ENCODE measurements at regions not wholly inside any gene's neighbourhood (a gene's known extent, or its start where the extent isn't known, plus 50 kb on each side); places are given as distances from the start of the nearest gene placed in this dataset.
"Not testable (repeated sequence)": the region's sequence is repeated elsewhere in the genome, so short reads cannot be mapped to it uniquely, and the experiment has no call there.

DNA sequence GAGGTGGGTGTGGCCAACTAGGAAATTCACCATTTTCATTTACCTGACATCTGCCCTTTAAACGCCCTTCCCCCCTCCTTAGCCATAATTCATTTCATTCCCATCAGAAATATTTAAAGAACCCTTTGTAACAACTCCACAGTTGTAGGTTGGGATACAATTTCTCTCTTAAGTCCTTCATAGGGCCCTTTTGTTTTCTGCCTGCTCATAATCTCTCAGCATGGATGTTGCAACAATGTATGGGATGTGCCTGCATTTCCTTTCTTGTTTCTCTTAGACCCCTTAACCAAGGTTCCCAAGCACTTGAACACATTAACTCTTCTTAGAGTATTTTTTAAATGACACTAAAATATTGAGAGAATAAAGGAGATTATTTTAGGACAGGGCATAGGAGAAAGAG lies 51.7 kb upstream of the MYO10 start:
- DNase-seq (ENCODE audit: low read depth, low spot score): no peak

DNA sequence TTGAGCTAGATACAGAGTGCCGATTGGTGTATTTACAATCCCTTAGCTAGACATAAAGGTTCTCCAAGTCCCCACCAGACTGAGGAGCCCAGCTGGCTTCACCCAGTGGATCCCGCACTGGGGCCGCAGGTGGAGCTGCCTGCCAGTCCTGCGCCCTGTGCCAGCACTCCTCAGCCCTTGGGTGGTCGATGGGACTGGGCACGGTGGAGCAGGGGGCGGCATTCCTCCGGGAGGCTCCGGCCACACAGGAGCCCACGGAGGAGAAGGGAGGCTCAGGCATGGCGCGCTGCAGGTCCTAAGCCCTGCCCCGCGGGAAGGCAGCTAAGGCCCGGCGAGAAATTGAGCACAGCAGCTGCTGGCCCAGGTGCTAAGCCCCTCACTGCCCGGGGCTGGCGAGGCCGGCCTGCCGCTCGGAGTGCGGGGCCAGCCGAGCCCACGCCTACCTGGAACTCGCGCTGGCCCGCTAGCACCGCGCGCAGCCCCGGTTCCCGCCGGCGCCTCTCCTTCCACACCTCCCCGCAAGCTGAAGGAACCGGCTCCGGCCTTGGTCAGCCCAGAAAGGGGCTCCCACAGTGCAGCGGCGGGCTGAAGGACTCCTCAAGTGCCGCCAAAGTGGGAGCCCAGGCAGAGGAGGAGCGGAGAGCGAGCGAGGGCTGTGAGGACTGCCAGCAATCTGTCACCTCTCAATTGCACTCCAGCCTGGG lies 54.9 kb upstream of the MYO10 start:
- DNase-seq (ENCODE audit: low read depth, low spot score): not testable (repeated sequence)

DNA sequence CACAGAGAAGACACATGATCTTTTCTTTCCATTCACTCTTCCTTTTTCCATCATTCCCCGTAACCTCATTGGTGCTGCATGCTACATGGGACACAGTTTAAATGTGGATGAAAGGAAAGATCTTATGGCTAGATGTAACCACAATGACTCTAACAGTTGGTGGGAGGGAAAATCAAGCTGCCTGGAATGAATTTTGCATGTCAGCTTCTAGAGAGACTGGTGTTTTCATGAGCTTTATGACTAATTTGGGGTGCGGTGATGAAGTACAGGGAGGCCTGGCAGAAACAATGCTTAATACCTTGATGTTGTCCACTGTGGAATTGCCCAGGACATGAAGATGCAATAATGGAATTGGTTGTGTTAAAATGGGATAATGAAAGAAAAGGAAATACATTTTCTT lies 55.9 kb upstream of the MYO10 start:
- peak; percentile 83 for DNase-seq (ENCODE audit: low read depth, low spot score)

DNA sequence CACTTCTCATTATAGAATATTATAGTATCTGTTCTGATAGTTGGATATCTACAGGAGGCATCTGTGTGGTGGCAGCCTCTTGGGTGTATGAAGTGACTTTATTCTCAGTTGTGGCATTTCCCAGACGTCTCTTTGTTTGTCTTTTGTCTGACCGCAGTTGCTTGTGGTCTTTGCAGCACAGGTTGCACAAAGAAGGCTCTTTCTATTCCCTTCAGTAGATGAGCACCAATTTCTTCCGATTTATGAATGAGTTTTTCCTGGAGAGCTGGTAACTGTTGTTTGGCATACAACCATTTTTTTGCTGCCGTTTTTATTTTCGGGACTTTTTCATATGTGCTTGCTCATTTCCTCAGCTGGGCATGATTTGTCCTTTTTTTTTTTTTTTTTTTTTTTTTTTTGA lies 56.4 kb upstream of the MYO10 start:
- peak; percentile 77 for DNase-seq (ENCODE audit: low read depth, low spot score)

DNA sequence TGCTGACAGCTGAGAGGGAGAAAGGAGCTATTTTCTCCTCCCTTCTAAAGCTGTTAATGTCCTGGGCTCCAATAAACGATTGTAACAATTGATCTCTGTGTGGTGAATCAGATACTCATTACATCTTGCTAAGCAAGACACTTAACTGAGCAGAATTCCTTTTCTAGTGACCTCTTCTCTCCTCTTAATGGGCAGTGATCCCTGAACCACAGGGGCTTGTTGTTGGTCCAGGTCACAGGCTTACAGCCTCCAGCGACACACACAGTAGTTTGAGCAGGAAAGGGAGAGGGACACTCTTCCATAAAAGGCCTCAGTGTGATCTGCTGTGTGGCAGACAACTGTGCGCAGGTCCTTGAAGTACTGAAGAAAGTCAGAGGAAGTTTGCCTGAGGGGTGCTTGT lies 58.5 kb upstream of the MYO10 start:
- DNase-seq (ENCODE audit: low read depth, low spot score): peak; percentile 19

DNA sequence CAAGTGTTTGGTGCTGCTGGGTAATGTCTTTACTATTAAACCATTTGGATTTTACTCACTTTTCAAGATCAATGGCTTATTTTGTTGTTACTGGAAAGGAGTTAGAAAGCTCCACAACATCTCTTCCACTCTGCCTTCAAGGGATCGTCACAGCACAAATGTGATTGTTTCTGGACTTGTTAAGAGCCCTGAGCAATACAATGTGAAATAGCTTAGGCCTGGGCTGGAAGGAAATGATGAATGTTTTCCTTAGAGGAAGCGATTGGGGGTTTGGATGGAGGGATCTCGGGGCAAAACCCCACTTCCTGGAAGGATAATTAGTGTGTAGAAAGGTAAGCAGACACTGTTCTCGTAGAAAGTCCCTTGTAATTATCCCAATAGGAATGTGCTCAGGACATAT lies 59.3 kb upstream of the MYO10 start:
- DNase-seq (ENCODE audit: low read depth, low spot score): peak; percentile 25

DNA sequence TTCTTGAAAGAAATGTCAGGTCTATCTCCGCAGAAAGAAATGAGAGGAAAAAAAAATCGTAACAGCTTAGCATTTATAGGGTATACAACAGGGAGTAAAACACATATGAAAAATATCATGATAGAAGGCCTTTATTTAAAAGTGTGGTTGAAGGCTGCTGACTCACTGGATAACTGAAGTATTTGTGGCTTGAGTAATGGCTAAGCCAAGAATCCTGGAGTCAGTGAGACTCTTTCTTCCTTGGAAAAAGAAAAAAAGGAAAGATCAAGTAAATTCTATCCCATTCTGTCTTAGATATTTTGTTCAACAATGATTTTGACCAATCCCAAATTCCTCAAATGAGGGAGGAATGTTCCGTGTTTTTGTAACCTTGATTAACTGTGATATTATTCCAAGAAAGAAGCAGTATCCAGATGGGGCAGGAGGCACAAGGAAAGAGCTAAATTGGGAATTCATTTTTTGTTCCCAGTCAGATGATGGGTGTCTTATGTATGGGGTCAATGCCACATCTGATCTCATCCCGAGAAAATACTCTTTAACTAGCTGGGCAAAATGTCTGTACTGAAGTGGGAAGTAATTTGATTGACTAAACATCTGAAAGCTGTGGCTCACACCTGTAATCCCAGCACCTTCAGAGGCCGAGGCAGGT lies 64.3 kb upstream of the MYO10 start:
- peak; percentile 93 for DNase-seq (ENCODE audit: low read depth, low spot score)

DNA sequence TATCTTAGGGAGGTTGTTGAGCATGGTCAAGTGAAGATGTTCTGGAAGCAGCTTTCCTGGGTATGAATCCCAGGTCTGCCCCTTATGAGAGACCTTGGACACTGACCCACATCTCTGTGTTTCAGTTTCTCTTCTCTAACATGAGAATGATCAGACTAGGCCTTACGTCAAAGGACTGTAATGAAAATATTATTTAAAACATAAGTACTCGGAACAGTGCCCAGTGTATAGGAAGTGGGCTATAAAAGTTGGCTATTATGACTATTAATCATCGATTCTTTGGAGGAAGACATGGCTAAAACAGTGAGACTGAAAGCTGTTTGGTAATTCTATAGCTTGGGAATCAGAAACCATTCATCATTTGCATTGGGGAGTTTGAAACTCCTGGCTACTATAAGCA lies 65.3 kb upstream of the MYO10 start:
- no peak for DNase-seq (ENCODE audit: low read depth, low spot score)

DNA sequence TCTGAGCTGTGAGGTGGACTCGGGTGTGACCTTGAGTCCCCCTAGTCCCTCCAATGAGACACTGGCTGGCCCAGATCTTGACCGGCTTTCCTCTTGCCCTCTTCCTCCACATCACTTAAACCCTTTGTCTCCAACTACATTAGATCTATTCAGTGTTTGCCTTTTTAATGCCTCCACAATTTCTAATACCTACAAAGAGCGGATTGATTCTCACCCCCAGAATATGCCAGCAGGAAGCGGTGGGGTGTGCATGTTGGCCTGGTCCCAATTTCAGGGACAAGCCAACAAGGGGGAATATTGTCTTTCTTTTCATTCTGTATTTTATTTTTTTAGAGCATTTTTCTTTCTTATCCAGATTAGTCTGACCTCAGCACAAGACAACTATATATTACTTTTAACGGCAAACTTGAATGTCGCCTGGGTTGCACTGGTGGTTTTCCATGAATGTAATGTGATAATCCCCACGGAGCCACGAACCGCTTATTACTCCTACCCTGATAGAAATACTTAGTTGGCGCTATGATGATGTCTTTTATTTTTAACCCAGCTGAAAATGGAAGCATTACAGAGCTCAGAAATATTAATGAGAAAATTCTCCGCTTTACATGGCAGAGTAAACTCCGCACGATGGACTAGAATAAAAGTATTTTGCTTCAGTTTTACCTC lies 68.5 kb upstream of the MYO10 start:
- DNase-seq (ENCODE audit: low read depth, low spot score): peak; percentile 23

DNA sequence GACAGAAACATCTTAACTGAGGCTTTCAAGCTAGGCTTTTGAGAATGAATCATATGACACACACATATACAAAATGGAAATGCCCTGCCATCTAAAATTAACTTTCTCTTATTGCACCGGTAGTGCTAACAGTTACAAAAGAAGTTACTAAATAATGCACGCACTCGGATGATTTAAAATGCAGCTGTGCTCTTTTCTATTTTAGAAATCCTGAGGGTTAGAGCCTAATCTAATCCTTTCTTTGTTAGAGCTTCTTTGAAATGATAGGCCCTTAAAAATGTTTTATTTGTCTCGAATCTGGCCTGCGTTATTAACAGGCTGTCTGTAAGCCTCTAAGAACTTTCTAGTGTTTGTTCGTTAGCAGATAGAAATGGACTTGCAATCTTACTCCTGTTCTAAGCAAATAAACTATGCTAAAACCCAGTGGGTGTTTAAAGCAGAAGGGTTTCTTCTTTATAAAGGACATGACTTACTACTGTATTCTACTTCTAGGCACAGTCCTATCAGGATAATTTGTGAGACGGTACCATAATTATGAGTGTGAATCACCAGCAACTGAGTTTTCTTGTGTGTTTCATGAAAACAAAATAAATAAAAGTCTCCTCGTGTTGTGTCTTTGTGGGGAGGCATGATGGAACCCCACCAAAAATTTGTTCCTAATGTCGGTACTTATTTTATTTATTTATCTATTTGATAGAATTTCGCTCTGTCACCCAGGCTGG lies 69.2 kb upstream of the MYO10 start:
- DNase-seq (ENCODE audit: low read depth, low spot score): peak; percentile 16

DNA sequence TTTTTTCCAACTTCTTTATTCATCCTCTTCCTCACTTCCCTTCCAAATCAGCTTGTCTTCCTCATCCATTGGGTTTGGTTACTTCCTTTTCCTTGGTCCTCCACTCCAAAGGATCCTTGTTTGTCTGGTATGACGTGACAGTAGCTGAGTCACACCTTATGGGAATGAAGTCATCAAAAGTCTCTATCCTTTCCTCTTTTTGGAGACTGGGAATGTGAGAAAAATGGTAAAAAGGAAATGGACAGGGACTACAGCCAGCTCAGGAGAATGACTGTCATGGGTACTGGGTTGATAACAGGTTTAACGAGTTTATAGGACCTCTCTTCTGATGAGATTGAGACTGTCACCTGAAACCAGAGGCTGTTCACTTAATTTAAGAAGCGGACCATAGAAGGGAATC lies 76.2 kb upstream of the MYO10 start:
- DNase-seq (ENCODE audit: low read depth, low spot score): no peak

DNA sequence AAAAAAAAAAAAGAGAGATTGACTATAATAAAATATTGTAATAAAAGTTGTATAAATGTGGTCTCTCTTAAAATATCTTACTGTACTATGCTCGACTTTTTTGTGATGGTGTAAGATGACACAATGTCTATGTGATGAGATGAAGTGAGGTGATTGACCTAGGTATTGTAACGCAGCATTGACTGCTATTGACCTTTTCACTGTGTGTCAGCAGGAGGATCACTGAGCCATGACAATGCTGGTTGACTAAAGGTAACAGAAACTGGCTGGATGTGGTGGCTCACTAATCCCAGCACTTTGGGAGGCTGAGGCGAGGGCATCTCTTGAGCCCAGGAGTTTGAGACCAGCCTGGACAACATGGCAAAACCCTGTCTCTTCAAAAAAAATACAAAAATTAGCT lies 78.6 kb upstream of the MYO10 start:
- no peak for DNase-seq (ENCODE audit: low read depth, low spot score)

DNA sequence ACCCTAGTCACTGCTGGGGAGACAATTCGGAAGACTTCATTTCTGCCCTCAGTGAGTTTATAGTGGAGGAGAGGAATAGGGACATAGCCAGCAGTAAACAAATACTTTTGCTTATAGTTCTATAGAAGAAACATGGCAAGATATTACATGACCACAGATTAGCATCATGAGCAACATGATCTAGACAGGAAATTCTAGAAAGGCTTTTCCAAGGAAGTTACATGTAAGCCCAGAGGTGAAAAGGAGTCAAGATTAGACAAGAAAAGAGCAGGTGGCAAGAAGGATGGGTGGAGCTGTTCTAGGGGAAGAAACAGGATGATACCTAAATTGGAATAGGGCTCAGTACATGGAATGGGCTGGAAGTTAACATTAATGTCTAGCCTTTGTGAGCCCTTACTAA lies 82.8 kb upstream of the MYO10 start:
- no peak for DNase-seq (ENCODE audit: low read depth, low spot score)

DNA sequence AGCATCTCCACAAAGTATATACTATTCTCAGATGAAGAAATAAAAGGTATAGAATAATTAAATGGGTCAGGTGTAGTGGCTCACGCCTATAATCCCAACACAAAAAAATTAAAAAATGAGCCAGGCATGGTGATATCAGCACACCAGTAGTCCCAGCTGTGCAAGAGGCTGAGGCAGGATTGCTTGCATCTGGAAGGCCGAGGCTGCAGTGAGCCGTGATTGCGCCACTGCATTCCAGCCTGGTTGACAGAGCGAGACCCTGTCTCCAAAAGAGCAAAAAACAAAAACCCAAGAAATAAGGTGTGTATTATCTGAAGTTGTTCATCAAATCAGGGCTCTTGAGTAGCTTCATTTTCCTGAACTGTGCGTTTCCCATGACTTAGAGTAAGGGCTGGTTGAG lies 83.2 kb upstream of the MYO10 start:
- DNase-seq (ENCODE audit: low read depth, low spot score): no peak

DNA sequence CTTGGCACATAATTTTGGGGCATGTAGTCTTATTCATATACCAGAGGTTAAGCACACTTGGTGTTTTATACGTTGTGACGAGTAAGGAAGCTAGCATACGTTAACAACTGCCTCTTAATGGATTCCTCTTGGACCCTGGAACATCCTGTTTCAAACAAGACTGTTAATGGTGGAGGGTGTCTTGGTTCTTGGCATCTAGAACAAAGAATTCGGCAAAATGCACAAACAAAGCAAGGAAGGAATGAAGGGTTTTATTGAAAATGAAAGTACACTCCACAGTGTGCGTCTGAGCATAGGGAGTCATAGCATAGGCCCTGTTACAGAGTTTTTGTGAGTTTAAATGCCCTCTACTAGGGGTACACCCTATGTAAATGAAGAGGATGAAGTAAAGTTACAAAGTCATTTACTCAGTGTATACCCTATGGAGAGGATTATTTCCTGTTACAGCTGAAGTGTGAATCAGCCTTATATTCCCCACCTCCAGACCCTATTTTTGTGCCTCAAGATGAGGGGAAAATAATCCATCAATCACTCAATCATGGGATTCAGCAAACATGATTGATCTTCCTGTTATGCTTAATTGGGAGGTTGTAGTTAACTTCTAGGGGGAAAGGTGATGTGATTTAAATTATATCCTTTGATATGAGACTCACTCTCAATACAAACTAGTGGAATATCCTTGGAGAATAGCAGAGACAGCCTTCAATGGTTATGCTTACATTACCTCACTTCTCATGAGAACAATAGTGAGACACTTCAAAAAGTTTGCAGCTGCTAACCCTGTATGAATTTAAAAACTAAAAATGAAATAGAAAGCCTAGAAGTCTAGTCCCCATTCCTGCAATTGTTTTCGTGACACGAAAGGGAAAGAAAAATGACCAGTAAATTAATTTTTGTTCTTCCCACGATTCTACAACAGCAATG lies 84.9 kb upstream of the MYO10 start:
- DNase-seq (ENCODE audit: low read depth, low spot score): no peak

DNA sequence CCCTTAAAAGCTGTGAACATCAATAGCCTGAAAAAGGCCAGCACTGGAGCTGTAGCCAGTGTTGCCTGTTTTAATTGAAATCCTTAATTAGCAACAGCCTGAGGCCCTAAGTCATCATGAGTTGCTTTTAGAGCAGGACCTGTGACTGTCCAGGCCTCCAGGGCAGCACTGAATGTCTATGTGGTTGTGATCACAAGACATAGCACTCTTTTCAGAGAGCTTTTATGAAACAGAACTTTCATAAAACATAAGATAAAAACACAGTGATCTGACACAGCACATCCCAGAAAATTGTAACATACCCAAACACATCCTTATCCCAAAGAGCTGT lies 85.5 kb upstream of the MYO10 start:
- no peak for DNase-seq (ENCODE audit: low read depth, low spot score)

DNA sequence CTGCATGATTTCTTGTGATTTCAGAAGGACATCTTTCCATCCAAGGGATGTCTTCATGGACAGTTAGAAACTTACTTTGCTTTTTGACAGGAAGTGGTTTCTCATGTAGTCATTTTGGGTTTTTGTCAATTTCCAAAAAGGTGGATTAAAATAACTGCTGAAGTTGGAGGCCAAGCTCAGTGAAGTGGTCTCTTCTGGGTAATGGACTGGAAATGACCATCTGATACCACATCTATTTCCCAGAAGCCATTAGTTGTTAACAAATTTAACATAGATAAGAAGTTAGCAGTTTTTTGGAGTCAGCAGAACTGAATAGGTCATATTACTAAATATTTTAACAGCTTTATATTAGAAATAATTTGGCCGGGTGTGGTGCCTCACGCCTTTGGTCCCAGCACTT lies 86.2 kb upstream of the MYO10 start:
- DNase-seq (ENCODE audit: low read depth, low spot score): no peak

DNA sequence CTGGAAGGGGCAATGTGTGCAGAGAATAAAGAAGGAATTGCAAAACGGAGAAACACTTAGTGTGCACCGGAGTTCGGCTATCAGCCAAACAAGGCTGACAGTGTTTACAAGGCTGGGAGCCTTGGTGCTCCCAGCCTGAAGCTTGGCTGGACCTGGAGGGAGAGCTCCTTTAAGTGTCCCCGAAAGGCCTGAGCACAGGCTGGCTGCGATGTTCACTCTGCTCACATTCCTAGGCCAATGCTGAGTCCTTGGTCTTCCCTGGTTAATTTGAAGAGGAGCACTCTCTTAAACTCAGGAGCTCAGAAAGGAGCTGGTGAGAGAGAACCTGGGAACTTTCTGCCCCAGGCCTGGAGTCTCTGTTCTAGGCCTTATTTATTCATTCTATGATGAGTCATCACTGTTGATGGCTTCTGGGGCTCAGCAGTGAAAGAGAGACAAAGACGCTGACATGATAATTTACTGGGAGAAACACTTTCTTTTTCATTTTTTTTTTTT lies 88.6 kb upstream of the MYO10 start:
- DNase-seq (ENCODE audit: low read depth, low spot score): peak; percentile 48

DNA sequence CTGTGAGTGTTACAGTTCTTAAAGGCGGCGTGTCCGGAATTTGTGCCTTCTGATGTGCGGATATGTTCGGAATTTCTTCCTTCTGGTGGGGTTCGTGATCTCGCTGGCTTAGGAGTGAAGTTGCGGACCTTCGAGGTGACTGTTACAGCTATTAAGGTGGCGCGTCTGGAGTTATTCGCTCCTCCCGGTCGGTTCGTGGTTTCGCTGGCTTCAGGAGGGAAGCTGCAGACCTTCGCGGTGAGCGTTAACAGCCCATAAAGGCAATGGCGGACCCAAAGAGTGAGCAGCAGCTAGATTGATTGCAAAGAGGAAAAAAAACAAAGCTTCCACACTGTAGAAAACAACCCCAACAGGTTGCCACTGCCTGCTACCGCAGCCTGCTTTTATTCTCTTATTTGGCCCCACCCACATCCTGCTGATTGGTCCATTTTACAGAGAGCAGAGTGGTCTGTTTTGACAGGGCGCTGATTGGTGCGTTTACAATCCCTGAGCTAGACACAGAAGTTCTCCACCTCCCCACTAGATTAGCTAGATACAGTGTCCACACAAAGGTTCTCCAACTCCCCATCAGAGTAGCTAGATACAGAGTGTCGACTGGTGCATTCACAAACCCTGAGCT lies 95.7 kb upstream of the MYO10 start:
- not testable (repeated sequence) for DNase-seq (ENCODE audit: low read depth, low spot score)

DNA sequence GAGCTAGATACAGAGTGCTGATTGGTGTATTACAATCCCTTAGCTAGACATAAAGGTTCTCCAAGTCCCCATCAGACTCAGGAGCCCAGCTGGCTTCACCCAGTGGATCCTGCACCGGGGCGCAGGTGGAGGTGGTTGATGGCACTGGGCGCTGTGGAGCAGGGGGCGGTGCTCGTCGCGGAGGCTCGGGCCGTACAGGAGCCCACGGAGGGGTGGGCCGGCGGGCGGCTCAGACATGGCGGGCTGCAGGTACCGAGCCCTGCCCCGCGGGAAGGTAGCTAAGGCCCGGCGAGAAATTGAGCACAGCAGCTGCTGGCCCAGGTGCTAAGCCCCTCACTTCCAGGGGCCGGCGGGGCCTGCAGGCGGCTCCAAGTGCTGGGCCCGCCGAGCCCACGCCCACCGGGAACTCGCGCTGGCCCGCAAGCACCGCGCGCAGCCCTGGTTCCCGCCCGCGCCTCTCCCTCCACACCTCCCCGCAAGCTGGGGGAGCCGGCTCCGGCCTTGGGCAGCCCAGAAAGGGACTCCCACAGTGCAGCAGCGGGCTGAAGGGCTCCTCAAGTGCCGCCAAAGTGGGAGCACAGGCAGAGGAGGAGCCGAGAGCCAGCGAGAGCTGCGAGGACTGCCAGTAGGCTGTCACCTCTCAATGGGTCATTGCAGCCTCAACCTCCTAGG lies 96.4 kb upstream of the MYO10 start:
- not testable (repeated sequence) for DNase-seq (ENCODE audit: low read depth, low spot score)
